Esophagus (tissue), 2 donors: ENCODE measurements at regions not wholly inside any gene's neighbourhood (a gene's known extent, or its start where the extent isn't known, plus 50 kb on each side); places are given as distances from the start of the nearest gene placed in this dataset.
A peak's percentile ranks its signal among the peaks of the same experiment; 100 is the strongest.

Experiments used
- H3K27ac ChIP-seq, 2 donors: one replicate each; pipeline ENCODE4 v1.5.1; 2013; ENCODE audit warnings: low read depth in 2 of 2, mild to moderate bottlenecking in 2 of 2, inconsistent platforms in 1 of 2, low read length in 1 of 2, moderate library complexity in 1 of 2
- H3K27me3 ChIP-seq, 2 donors: one replicate each; pipeline ENCODE4 v1.6.1; 2013; ENCODE audit warnings: low read length in 2 of 2, control low read depth in 1 of 2, mild to moderate bottlenecking in 1 of 2; ENCODE audit not compliant: insufficient read depth in 2 of 2, control insufficient read depth in 1 of 2
- H3K36me3 ChIP-seq, 2 donors: one replicate each; pipeline ENCODE4 v1.6.1; 2013; ENCODE audit warnings: low read length in 1 of 2; ENCODE audit not compliant: control insufficient read depth in 2 of 2, insufficient read depth in 2 of 2
- H3K4me1 ChIP-seq, 2 donors: one replicate each; pipeline ENCODE4 v1.6.1; 2013; ENCODE audit warnings: low read length in 1 of 2; ENCODE audit not compliant: control insufficient read depth in 2 of 2, insufficient read depth in 2 of 2
- H3K4me3 ChIP-seq, 2 donors: one replicate each; pipeline ENCODE4 v1.5.1; 2013; ENCODE audit warnings: low read length in 2 of 2, mild to moderate bottlenecking in 2 of 2, low read depth in 1 of 2, moderate library complexity in 1 of 2
- H3K9me3 ChIP-seq, 2 donors: one replicate each; pipeline ENCODE4 v1.6.1; 2013; ENCODE audit warnings: mild to moderate bottlenecking in 2 of 2, low read depth in 1 of 2, low read length in 1 of 2, moderate library complexity in 1 of 2; ENCODE audit not compliant: control insufficient read depth in 2 of 2, insufficient read depth in 1 of 2
- WGBS, 2 donors: extraction: QIAGEN DNeasy Blood & Tissue Kit; methylation state at CpG; one replicate each; pipeline ENCODE4 v1.1.7; 2013; 5-methylcytosine and 5-hydroxymethylcytosine counted together
- donor health status: healthy with polysubstance abuse.
- donor health status: Bipolar disorder and iron deficiency.

- Histone ChIP-seq H3K27ac (no peak overlapping the region), H3K9me3 (no peaks in the 10 kb centered on the region), H3K4me3 (no peak overlapping the region), H3K4me1 (peaks cover 0 to 3% of the 10 kb centered on the region in 2 donors), H3K36me3 (no peaks in the 10 kb centered on the region), H3K27me3 (peaks cover 0 to 2% of the 10 kb centered on the region in 2 donors)
- 71 to 82% methylated on average over 9 of the region's 9 CpGs for WGBS, 2 donors
Observed at GRCh38 chr13:40390401-40390916, 276.0 kb downstream of the FOXO1 start.

DNA sequence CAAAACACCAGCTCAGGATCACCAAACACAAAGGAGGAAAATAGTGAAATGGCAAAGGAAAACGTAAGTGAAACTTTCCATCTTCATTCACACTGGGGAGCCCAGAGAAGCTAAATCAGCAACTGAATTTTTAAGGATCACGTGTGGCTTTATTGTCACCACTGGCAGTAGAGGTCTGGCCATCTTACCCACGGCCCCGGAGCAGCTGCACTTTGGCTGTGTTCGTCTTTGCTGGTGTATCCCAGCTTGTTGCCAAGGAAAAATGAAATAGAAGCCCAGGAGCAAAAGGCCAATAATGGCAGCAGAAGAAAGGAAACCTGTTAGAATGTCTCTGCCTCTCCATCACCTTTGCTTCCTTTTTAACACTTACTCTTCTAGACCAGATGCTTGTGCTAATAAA lies 274.7 kb downstream of the FOXO1 start:
- no peaks in the 10 kb centered on the region for H3K9me3 ChIP-seq
- H3K36me3 ChIP-seq: no peaks in the 10 kb centered on the region
- 75 to 76% methylated on average over 5 of the region's 5 CpGs for WGBS, 2 donors
- peaks cover 0 to 2% of the 10 kb centered on the region in 2 donors for H3K27me3 ChIP-seq
- peaks cover 0 to 3% of the 10 kb centered on the region in 2 donors for H3K4me1 ChIP-seq
- H3K4me3 ChIP-seq: no peak overlapping the region
- H3K27ac ChIP-seq: no peak overlapping the region

- no peaks in the 10 kb centered on the region for H3K36me3 ChIP-seq
- no peak overlapping the region for H3K27ac ChIP-seq
- no peak overlapping the region for H3K4me3 ChIP-seq
- 87 to 91% methylated on average over 5 of the region's 5 CpGs for WGBS, 2 donors
- peaks cover 0 to 2% of the 10 kb centered on the region in 2 donors for H3K27me3 ChIP-seq
- H3K9me3 ChIP-seq: no peaks in the 10 kb centered on the region
- peaks cover 0 to 3% of the 10 kb centered on the region in 2 donors for H3K4me1 ChIP-seq
Observed at GRCh38 chr13:40394304-40394985, 272.0 kb downstream of the FOXO1 start.

DNA sequence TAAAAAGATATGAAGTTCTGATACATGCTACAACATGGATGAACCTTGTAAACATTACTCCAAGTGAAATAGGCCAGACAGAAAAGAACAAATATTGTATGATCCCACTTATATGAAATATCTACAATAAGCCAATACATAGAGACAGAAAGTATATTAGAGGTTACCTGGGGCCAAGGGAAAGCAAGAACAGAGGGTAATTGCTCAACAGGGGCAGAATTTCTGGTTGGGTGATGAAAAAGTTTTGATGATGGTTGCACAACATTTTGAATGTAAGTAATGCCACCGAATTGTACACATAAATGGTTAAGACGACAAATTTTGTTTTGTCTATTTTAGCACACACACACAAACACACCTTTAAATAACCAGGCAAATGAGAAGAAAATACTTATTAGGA lies 268.4 kb downstream of the FOXO1 start:
- 82 to 83% methylated on average over 2 of the region's 2 CpGs for WGBS, 2 donors
- no peak overlapping the region for H3K27ac ChIP-seq
- H3K36me3 ChIP-seq: no peaks in the 10 kb centered on the region
- H3K9me3 ChIP-seq: no peaks in the 10 kb centered on the region
- no peaks in the 10 kb centered on the region for H3K27me3 ChIP-seq
- H3K4me3 ChIP-seq: no peak overlapping the region
- H3K4me1 ChIP-seq: peaks cover 0 to 5% of the 10 kb centered on the region in 2 donors

DNA sequence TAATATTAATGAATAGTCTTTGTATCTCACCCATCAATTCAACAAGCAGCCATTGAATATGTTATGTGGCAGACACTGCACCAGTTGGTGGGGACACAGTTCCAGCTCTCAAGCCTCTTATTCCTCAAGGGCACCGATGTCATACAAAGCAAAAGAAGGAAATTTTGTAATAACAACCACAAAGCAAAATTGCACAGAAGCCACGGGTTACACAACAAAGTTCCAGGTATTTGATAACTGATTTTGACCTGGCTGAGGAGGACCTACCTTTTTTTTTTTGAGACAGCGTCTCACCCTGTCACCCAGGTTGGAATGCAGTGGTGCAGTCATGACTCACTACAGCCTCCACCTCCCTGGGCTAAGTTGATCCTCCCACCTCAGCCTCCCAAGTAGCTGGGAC lies 266.7 kb downstream of the FOXO1 start:
- Histone ChIP-seq H3K27me3 (no peaks in the 10 kb centered on the region), H3K9me3 (no peaks in the 10 kb centered on the region), H3K4me3 (no peak overlapping the region), H3K4me1 (peaks cover 0 to 5% of the 10 kb centered on the region in 2 donors), H3K27ac (no peak overlapping the region), H3K36me3 (no peaks in the 10 kb centered on the region)
- 80 to 83% methylated on average over 3 of the region's 3 CpGs for WGBS, 2 donors

DNA sequence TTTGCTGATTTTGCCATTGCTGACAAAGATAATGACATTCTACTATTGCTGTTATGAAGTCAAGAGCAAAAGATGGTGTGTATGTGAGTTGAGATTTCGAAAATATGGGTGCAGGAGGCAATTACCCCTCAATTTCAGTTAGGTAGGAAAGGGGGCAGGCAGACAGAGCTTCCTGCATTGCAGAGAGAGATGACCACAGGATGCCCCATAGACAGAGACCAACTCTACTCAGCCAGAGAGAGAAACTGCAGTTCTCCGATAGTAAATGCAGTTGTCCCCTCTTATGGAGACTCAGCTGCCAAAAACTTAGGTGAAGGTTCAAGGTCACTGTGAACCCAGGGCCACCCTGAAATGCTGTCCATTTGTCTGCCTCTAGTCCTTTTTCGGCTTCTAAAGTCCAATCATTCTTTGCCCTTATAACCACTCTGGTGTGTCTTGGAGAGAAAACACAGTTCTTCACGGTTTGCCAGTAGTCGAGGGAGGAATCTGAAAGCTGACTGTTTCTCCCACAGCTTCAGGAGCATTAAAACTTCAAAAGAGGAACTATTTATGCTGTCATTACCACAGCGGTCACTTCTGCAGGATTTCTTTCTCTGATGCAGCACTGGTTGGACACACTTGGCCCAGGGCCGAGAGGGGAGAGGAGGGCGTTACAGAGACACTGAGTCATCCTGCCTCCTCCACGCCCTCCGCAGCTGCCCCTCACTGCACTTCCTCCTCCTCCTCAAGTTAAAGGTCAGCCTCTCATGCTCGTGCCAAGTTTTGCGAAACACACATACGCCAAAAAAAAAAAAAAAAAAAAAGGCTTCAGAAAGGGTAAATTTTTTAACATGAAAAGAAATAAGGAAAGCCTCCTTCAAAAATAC lies 264.3 kb downstream of the FOXO1 start:
- Histone ChIP-seq H3K27me3 (no peaks in the 10 kb centered on the region), H3K36me3 (no peaks in the 10 kb centered on the region), H3K9me3 (no peaks in the 10 kb centered on the region), H3K4me3 (no peak overlapping the region), H3K4me1 (peaks cover 0 to 5% of the 10 kb centered on the region in 2 donors), H3K27ac (peak overlapping the region; percentile 38 to 48)
- 13 to 19% methylated on average over 13 of the region's 13 CpGs for WGBS, 2 donors

GRCh38 chr13:40402931-40403431 lies 263.5 kb downstream of the FOXO1 start:
- no peaks in the 10 kb centered on the region for H3K9me3 ChIP-seq
- H3K4me3 ChIP-seq: no peak overlapping the region
- no peaks in the 10 kb centered on the region for H3K36me3 ChIP-seq
- H3K27me3 ChIP-seq: no peaks in the 10 kb centered on the region
- peaks cover 0 to 5% of the 10 kb centered on the region in 2 donors for H3K4me1 ChIP-seq
- 51 to 59% methylated on average over 9 of the region's 9 CpGs for WGBS, 2 donors
- H3K27ac ChIP-seq: peak overlapping the region; percentile 11 to 32

GRCh38 chr13:40403509-40404241 lies 262.8 kb downstream of the FOXO1 start:
- Histone ChIP-seq H3K27me3 (no peaks in the 10 kb centered on the region), H3K9me3 (no peaks in the 10 kb centered on the region), H3K4me3 (no peak overlapping the region), H3K27ac (peak overlapping the region in 1 of 2 donors; percentile 11), H3K4me1 (peaks cover 0 to 5% of the 10 kb centered on the region in 2 donors), H3K36me3 (no peaks in the 10 kb centered on the region)
- WGBS, 2 donors: 79 to 83% methylated on average over 17 of the region's 17 CpGs

DNA sequence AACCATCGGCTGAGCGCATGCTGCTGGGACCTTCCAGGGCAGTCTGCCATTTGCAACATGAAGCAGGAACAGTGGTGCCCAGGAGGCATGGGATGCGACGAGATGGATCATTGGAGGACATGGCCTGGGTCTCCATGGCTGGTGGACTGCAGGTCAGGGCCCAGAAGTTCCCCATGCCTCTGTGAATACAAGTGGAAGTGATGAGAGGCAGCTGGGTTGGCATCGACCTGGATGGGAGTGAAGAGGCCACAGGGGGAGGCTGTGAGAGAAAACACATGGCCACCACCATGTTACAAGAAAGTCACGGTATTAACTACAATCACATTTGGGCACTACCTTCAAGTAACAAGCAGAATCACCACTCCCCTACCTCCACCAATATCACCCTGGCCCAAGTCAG lies 262.0 kb downstream of the FOXO1 start:
- no peaks in the 10 kb centered on the region for H3K27me3 ChIP-seq
- peaks cover 0 to 5% of the 10 kb centered on the region in 2 donors for H3K4me1 ChIP-seq
- H3K9me3 ChIP-seq: no peaks in the 10 kb centered on the region
- no peak overlapping the region for H3K4me3 ChIP-seq
- WGBS, 2 donors: 96% methylated on average over 6 of the region's 6 CpGs
- no peaks in the 10 kb centered on the region for H3K36me3 ChIP-seq
- no peak overlapping the region for H3K27ac ChIP-seq
